ENCODE measurements at regions not wholly inside any gene's neighbourhood (a gene's known extent, or its start where the extent isn't known, plus 50 kb on each side); places are given as distances from the start of the nearest gene placed in this dataset.

GRCh38 chr2:120556911-120557310 is 178.8 kb upstream of the GLI2 start:
- DNase-seq (ENCODE audit: low spot score): no peak
- intact Hi-C loops (cut with micrococcal nuclease; ENCODE audit: unreplicated experiment): no loop called here
- Histone ChIP-seq H3K27me3 (replicated peaks; ENCODE audit: insufficient read depth, low read depth, low read length, poor library complexity) (peaks cover 4% of the 10 kb centered on the region), H3K9me3 (ENCODE audit: low read depth, low read length, poor library complexity, severe bottlenecking) (no peaks in the 10 kb centered on the region), H3K27ac (ENCODE audit: low read depth, low read length, poor library complexity, severe bottlenecking) (no peak overlapping the region), H3K36me3 (ENCODE audit: insufficient read depth, low read length, poor library complexity, severe bottlenecking) (no peaks in the 10 kb centered on the region), H3K4me1 (ENCODE audit: insufficient read depth, low read length, poor library complexity, severe bottlenecking) (no peaks in the 10 kb centered on the region), H3K4me3 (ENCODE audit: low read depth, low read length, poor library complexity, severe bottlenecking) (no peak overlapping the region)
- POLR2A ChIA-PET (ENCODE audit: low non-redundant PET): no interaction called here
- BruUV-seq (replicated peaks): no TSS peak
- CTCF ChIA-PET: no interaction called here
- no peak for TF ChIP-seq EZH2 (IDR thresholded peaks at IDR 0.05; ENCODE audit: borderline replicate concordance, low read depth, low read length, poor library complexity, severe bottlenecking)
- no peak for TF ChIP-seq CTCF (conservative IDR thresholded peaks at IDR 0.05; ENCODE audit: low read depth, low read length)

GRCh38 chr2:120558847-120559246 is 176.8 kb upstream of the GLI2 start:
- intact Hi-C loops (cut with micrococcal nuclease; ENCODE audit: unreplicated experiment): no loop called here
- ChIA-PET POLR2A (ENCODE audit: low non-redundant PET) (no interaction called here), CTCF (interaction anchor here (0.6 kb wide), 1 partner anchor 285 kb away, joined by 3 read pairs; no protein-coding TSS in a partner anchor)
- no peak for DNase-seq (ENCODE audit: low spot score)
- Histone ChIP-seq H3K9me3 (ENCODE audit: low read depth, low read length, poor library complexity, severe bottlenecking) (no peaks in the 10 kb centered on the region), H3K36me3 (ENCODE audit: insufficient read depth, low read length, poor library complexity, severe bottlenecking) (no peaks in the 10 kb centered on the region), H3K27ac (ENCODE audit: low read depth, low read length, poor library complexity, severe bottlenecking) (no peak overlapping the region), H3K4me1 (ENCODE audit: insufficient read depth, low read length, poor library complexity, severe bottlenecking) (no peaks in the 10 kb centered on the region), H3K27me3 (replicated peaks; ENCODE audit: insufficient read depth, low read depth, low read length, poor library complexity) (peaks cover 4% of the 10 kb centered on the region), H3K4me3 (ENCODE audit: low read depth, low read length, poor library complexity, severe bottlenecking) (no peak overlapping the region)
- TF ChIP-seq EZH2 (IDR thresholded peaks at IDR 0.05; ENCODE audit: borderline replicate concordance, low read depth, low read length, poor library complexity, severe bottlenecking): no peak
- TF ChIP-seq CTCF (conservative IDR thresholded peaks at IDR 0.05; ENCODE audit: low read depth, low read length): no peak
- no TSS peak for BruUV-seq (replicated peaks)

DNA sequence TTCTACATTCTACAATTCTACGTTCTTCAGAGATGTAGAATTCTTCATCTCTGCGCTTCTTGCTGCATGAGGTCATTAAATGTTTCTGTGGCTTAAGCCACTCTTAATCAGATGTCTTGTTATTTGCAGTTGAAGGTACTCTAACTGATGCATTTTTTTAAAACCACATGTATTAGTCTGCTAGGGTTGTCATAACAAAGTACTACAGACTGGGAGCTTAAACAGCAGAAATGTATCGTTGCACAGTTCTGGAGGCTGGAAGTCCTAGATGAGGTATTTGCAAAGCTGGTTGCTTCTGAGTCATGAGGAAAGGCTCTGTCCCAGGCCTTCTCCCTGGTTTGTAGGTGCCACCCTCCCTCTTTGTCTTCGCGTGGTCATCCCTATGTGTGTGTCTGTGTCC is 176.3 kb upstream of the GLI2 start:
- H3K27ac ChIP-seq (ENCODE audit: low read depth, low read length, poor library complexity, severe bottlenecking): no peak overlapping the region
- H3K4me1 ChIP-seq (ENCODE audit: insufficient read depth, low read length, poor library complexity, severe bottlenecking): no peaks in the 10 kb centered on the region
- H3K4me3 ChIP-seq (ENCODE audit: low read depth, low read length, poor library complexity, severe bottlenecking): no peak overlapping the region
- POLR2A ChIA-PET (ENCODE audit: low non-redundant PET): no interaction called here
- H3K9me3 ChIP-seq (ENCODE audit: low read depth, low read length, poor library complexity, severe bottlenecking): no peaks in the 10 kb centered on the region
- intact Hi-C loops (cut with micrococcal nuclease; ENCODE audit: unreplicated experiment): no loop called here
- H3K36me3 ChIP-seq (ENCODE audit: insufficient read depth, low read length, poor library complexity, severe bottlenecking): no peaks in the 10 kb centered on the region
- CTCF ChIA-PET: interaction anchor here (0.6 kb wide), 1 partner anchor 285 kb away, joined by 3 read pairs; no protein-coding TSS in a partner anchor
- BruUV-seq (replicated peaks): no TSS peak
- peaks cover 1% of the 10 kb centered on the region for H3K27me3 ChIP-seq (replicated peaks; ENCODE audit: insufficient read depth, low read depth, low read length, poor library complexity)
- DNase-seq (ENCODE audit: low spot score): no peak
- TF ChIP-seq EZH2 (IDR thresholded peaks at IDR 0.05; ENCODE audit: borderline replicate concordance, low read depth, low read length, poor library complexity, severe bottlenecking) (no peak), CTCF (conservative IDR thresholded peaks at IDR 0.05; ENCODE audit: low read depth, low read length) (no peak)
